ENCODE measurements at regions not wholly inside any gene's neighbourhood (a gene's known extent, or its start where the extent isn't known, plus 50 kb on each side); places are given as distances from the start of the nearest gene placed in this dataset.

- no peaks in the 10 kb centered on the region for H3K9me3 ChIP-seq
- intact Hi-C loops (cut with DNase I), result no loop called here
- no peaks in the 10 kb centered on the region for H3K27me3 ChIP-seq
- no peak for TF ChIP-seq EP300 (IDR thresholded peaks at IDR 0.05)
- TF ChIP-seq CTCF (IDR thresholded peaks at IDR 0.05), result no peak
- no peak for TF ChIP-seq POLR2A (IDR thresholded peaks at IDR 0.05)
- H3K36me3 ChIP-seq, result no peaks in the 10 kb centered on the region
- no peaks in the 10 kb centered on the region for H3K4me1 ChIP-seq (ENCODE audit: insufficient read depth)
- 65 to 81% (median 65%) methylated on average over 8 of the region's 8 CpGs for WGBS, 3 donors
- no peak for DNase-seq
- no peak overlapping the region for H3K4me3 ChIP-seq
- H3K27ac ChIP-seq, result no peak overlapping the region
Measured at GRCh38 chr17:77821114-77821513, 137.4 kb upstream of the TNRC6C start.

GRCh38 chr17:77822302-77823030, 136.0 kb upstream of the TNRC6C start:
- WGBS, 3 donors, result 49 to 54% (median 49%) methylated on average over 22 of the region's 22 CpGs
- H3K4me3 ChIP-seq, result no peak overlapping the region
- no peak overlapping the region for H3K27ac ChIP-seq
- peak in 1 of 5 donors; percentile 31 for DNase-seq
- H3K4me1 ChIP-seq (ENCODE audit: insufficient read depth), result no peaks in the 10 kb centered on the region
- intact Hi-C loops (cut with DNase I), result no loop called here
- no peaks in the 10 kb centered on the region for H3K27me3 ChIP-seq
- no peaks in the 10 kb centered on the region for H3K9me3 ChIP-seq
- no peak for TF ChIP-seq EP300 (IDR thresholded peaks at IDR 0.05)
- no peaks in the 10 kb centered on the region for H3K36me3 ChIP-seq

- intact Hi-C loops (cut with DNase I), result no loop called here
- Histone ChIP-seq H3K9me3 (no peaks in the 10 kb centered on the region), H3K4me1 (ENCODE audit: insufficient read depth) (no peaks in the 10 kb centered on the region), H3K4me3 (no peak overlapping the region), H3K27me3 (no peaks in the 10 kb centered on the region), H3K27ac (no peak overlapping the region), H3K36me3 (no peaks in the 10 kb centered on the region)
- WGBS, 3 donors, result 79 to 90% (median 87%) methylated on average over 11 of the region's 11 CpGs
- no peak for DNase-seq
- TF ChIP-seq EP300 (IDR thresholded peaks at IDR 0.05) (no peak), POLR2A (IDR thresholded peaks at IDR 0.05) (no peak), CTCF (IDR thresholded peaks at IDR 0.05) (no peak)
Measured at GRCh38 chr17:77824102-77824779, 134.3 kb upstream of the TNRC6C start.

GRCh38 chr17:77824780-77825280, 133.7 kb upstream of the TNRC6C start:
- DNase-seq, result no peak
- TF ChIP-seq CTCF (IDR thresholded peaks at IDR 0.05) (no peak), EP300 (IDR thresholded peaks at IDR 0.05) (no peak), POLR2A (IDR thresholded peaks at IDR 0.05) (no peak)
- no peak overlapping the region for H3K4me3 ChIP-seq
- no peak overlapping the region for H3K27ac ChIP-seq
- no peaks in the 10 kb centered on the region for H3K36me3 ChIP-seq
- intact Hi-C loops (cut with DNase I), result no loop called here
- 87 to 95% (median 91%) methylated on average over 9 of the region's 9 CpGs for WGBS, 3 donors
- H3K9me3 ChIP-seq, result no peaks in the 10 kb centered on the region
- H3K4me1 ChIP-seq (ENCODE audit: insufficient read depth), result peaks cover 2% of the 10 kb centered on the region
- H3K27me3 ChIP-seq, result no peaks in the 10 kb centered on the region

GRCh38 chr17:77825621-77826020, 132.9 kb upstream of the TNRC6C start:
- intact Hi-C loops (cut with DNase I), result no loop called here
- no peak for TF ChIP-seq EP300 (IDR thresholded peaks at IDR 0.05)
- no peak for TF ChIP-seq CTCF (IDR thresholded peaks at IDR 0.05)
- no peak for TF ChIP-seq POLR2A (IDR thresholded peaks at IDR 0.05)
- Histone ChIP-seq H3K4me1 (ENCODE audit: insufficient read depth) (peaks cover 6% of the 10 kb centered on the region), H3K27me3 (no peaks in the 10 kb centered on the region), H3K9me3 (no peaks in the 10 kb centered on the region), H3K4me3 (no peak overlapping the region), H3K27ac (no peak overlapping the region), H3K36me3 (no peaks in the 10 kb centered on the region)
- peak in 1 of 5 donors; percentile 18 for DNase-seq
- 55 to 74% (median 67%) methylated on average over 15 of the region's 15 CpGs for WGBS, 3 donors
